ENCODE measurements at regions not wholly inside any gene's neighbourhood (a gene's known extent, or its start where the extent isn't known, plus 50 kb on each side); places are given as distances from the start of the nearest gene placed in this dataset.

- TF ChIP-seq CTCF (IDR thresholded peaks at IDR 0.05) (no peak), POLR2AphosphoS5 (IDR thresholded peaks at IDR 0.05) (no peak)
These were observed 109.2 kb upstream of the LIMCH1 start for GRCh38 chr4:41428601-41429279.

Measured in sigmoid colon (tissue), 4 donors.